ENCODE measurements at regions not wholly inside any gene's neighbourhood (a gene's known extent, or its start where the extent isn't known, plus 50 kb on each side); places are given as distances from the start of the nearest gene placed in this dataset.

DNA sequence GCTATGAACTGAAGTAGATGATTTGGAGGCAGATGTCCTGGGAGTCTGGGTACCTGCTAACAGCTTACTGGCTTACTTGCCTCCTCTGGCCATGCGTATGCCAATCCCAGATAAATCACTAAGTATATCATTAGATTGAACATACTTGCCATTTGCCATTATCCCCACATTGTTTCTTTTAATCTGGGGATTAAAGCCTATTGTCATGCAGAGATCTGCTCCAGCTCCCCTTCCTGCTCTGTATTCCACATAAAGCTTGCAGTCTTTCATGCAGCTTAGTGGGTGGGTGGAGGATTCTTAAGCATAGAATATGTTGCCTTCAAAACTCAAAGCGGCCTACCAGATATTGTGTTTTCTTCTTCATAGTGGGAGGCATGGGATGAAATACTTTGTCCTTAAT, 311.8 kb upstream of the MMADHC start:
- in situ Hi-C loops (cut with MboI; ENCODE audit: low pct_ligation_motif_present in 1 of 4, low pct_unique_long_range_greater_than_20kb in 1 of 4, low sequenced_read_pairs in 3 of 4) = no loop called here
- WGBS, 2 donors (ENCODE audit: low coverage in 1 of 2) = 97 to 100% methylated on average over 1 to 2 of the region's 2 CpGs

DNA sequence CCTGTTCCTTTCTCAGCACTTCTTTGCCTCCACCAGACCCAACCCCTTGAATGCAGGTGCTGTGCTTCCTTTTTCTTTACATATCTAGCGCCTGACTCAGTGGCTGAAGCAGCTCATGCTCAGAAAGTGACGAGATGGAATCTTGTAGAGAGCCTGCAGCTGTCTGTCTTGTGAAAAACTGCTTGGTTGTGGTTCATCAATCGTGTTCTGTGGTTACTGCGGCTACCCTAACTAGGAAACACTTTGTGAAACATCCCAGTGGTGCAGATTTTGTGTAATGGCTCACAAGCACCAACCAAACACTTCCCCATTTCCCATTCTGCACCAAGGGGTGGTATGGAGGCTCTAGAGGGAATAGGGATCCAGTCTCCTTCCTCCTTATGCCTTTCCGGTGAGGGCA, 307.2 kb upstream of the MMADHC start:
- 60 to 74% methylated on average over 1 to 5 of the region's 5 CpGs for WGBS, 2 donors (ENCODE audit: low coverage in 1 of 2)
- no peaks in the 10 kb centered on the region for H3K9me3 ChIP-seq
- H3K27ac ChIP-seq = no peak overlapping the region
- DNase-seq = no peak
- no peak for TF ChIP-seq POLR2A (IDR thresholded peaks at IDR 0.05)
- no peak for TF ChIP-seq EP300 (IDR thresholded peaks at IDR 0.05; ENCODE audit: low read depth)
- TF ChIP-seq, protein P1, sequence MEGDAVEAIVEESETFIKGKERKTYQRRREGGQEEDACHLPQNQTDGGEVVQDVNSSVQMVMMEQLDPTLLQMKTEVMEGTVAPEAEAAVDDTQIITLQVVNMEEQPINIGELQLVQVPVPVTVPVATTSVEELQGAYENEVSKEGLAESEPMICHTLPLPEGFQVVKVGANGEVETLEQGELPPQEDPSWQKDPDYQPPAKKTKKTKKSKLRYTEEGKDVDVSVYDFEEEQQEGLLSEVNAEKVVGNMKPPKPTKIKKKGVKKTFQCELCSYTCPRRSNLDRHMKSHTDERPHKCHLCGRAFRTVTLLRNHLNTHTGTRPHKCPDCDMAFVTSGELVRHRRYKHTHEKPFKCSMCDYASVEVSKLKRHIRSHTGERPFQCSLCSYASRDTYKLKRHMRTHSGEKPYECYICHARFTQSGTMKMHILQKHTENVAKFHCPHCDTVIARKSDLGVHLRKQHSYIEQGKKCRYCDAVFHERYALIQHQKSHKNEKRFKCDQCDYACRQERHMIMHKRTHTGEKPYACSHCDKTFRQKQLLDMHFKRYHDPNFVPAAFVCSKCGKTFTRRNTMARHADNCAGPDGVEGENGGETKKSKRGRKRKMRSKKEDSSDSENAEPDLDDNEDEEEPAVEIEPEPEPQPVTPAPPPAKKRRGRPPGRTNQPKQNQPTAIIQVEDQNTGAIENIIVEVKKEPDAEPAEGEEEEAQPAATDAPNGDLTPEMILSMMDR (IDR thresholded peaks at IDR 0.05) = no peak
- TF ChIP-seq POLR2AphosphoS5 (IDR thresholded peaks at IDR 0.05) = no peak
- in situ Hi-C loops (cut with MboI; ENCODE audit: low pct_ligation_motif_present in 1 of 4, low pct_unique_long_range_greater_than_20kb in 1 of 4, low sequenced_read_pairs in 3 of 4) = no loop called here
- H3K4me1 ChIP-seq = no peaks in the 10 kb centered on the region
- H3K27me3 ChIP-seq = no peaks in the 10 kb centered on the region
- no peaks in the 10 kb centered on the region for H3K36me3 ChIP-seq
- no peak overlapping the region for H3K4me3 ChIP-seq
- intact Hi-C loops (cut with DNase I; ENCODE audit: low total_unique reads) = no loop called here

More for the DNA sequence above, 311.8 kb upstream of the MMADHC start:
- no peak for DNase-seq
- H3K27ac ChIP-seq = no peak overlapping the region
- intact Hi-C loops (cut with DNase I; ENCODE audit: low total_unique reads) = no loop called here
- H3K27me3 ChIP-seq = no peaks in the 10 kb centered on the region
- no peaks in the 10 kb centered on the region for H3K36me3 ChIP-seq
- H3K4me1 ChIP-seq = no peaks in the 10 kb centered on the region
- no peak overlapping the region for H3K4me3 ChIP-seq
- TF ChIP-seq, protein P1 (IDR thresholded peaks at IDR 0.05) = no peak
- TF ChIP-seq POLR2AphosphoS5 (IDR thresholded peaks at IDR 0.05) (no peak), POLR2A (IDR thresholded peaks at IDR 0.05) (no peak), EP300 (IDR thresholded peaks at IDR 0.05; ENCODE audit: low read depth) (no peak)
- no peaks in the 10 kb centered on the region for H3K9me3 ChIP-seq

DNA sequence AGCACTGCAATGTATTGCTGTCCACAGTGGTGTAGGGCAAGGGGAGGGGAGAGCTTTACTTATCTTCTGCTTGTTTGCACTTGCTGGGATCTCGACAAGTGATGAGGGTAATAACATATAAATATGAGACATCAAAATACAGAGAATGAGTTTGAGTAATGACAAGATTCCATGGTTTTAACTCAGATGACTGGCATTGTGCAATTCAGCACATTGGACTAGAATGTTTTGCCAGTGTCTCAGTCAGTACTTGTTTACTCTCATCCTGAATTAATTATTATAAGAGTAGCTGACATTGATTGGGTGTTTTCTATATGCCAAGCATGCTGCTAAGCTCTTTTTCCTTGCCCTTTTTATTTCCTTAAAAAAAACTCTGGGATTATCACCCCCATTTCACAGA, 306.7 kb upstream of the MMADHC start:
- Histone ChIP-seq H3K27me3 (no peaks in the 10 kb centered on the region), H3K4me1 (no peaks in the 10 kb centered on the region), H3K36me3 (no peaks in the 10 kb centered on the region), H3K9me3 (no peaks in the 10 kb centered on the region), H3K27ac (no peak overlapping the region), H3K4me3 (no peak overlapping the region)
- in situ Hi-C loops (cut with MboI; ENCODE audit: low pct_ligation_motif_present in 1 of 4, low pct_unique_long_range_greater_than_20kb in 1 of 4, low sequenced_read_pairs in 3 of 4) = no loop called here
- 55 to 60% methylated on average over 1 of the region's 1 CpG for WGBS, 2 donors (ENCODE audit: low coverage in 1 of 2)
- DNase-seq = no peak
- no peak for TF ChIP-seq POLR2A (IDR thresholded peaks at IDR 0.05)
- TF ChIP-seq, protein P1 (IDR thresholded peaks at IDR 0.05) = no peak
- TF ChIP-seq POLR2AphosphoS5 (IDR thresholded peaks at IDR 0.05) = no peak
- no peak for TF ChIP-seq EP300 (IDR thresholded peaks at IDR 0.05; ENCODE audit: low read depth)
- intact Hi-C loops (cut with DNase I; ENCODE audit: low total_unique reads) = no loop called here

DNA sequence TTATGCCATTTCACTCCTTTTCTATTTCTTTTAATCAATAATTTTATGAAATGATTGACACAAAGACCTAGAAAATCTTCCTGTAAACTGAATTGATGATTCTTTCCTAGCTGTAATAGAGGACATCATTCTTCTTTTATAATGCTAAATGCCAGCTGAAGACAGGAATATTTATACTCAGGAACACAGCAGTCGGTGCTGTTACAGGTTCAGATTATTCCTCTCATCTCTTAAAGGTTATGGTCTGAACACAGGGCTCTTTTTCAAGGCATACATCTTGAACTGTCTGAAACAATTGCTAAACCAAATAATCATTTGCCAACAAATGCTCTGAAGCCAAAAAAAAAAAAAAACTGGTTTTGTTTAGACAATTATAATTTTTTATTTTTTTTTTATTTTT, 305.0 kb upstream of the MMADHC start:
- Histone ChIP-seq H3K4me3 (no peak overlapping the region), H3K36me3 (no peaks in the 10 kb centered on the region), H3K4me1 (no peaks in the 10 kb centered on the region), H3K9me3 (no peaks in the 10 kb centered on the region), H3K27ac (no peak overlapping the region), H3K27me3 (no peaks in the 10 kb centered on the region)
- WGBS, 2 donors (ENCODE audit: low coverage in 1 of 2) = 60 to 71% methylated on average over 1 of the region's 1 CpG
- intact Hi-C loops (cut with DNase I; ENCODE audit: low total_unique reads) = no loop called here
- TF ChIP-seq EP300 (IDR thresholded peaks at IDR 0.05; ENCODE audit: low read depth) = no peak
- TF ChIP-seq POLR2A (IDR thresholded peaks at IDR 0.05) = no peak
- TF ChIP-seq POLR2AphosphoS5 (IDR thresholded peaks at IDR 0.05) = no peak
- TF ChIP-seq, protein P1 (IDR thresholded peaks at IDR 0.05) = no peak
- DNase-seq = no peak
- in situ Hi-C loops (cut with MboI; ENCODE audit: low pct_ligation_motif_present in 1 of 4, low pct_unique_long_range_greater_than_20kb in 1 of 4, low sequenced_read_pairs in 3 of 4) = no loop called here
